Psoas muscle (tissue), 7 donors: ENCODE measurements at regions not wholly inside any gene's neighbourhood (a gene's known extent, or its start where the extent isn't known, plus 50 kb on each side); places are given as distances from the start of the nearest gene placed in this dataset.
A peak's percentile ranks its signal among the peaks of the same experiment; 100 is the strongest.
"Not testable (repeated sequence)": the region's sequence is repeated elsewhere in the genome, so short reads cannot be mapped to it uniquely, and the experiment has no call there.

Experiments
- ATAC-seq, 4 donors: fragments of 200-7000 bp; cut with Tn5 transposase; one replicate each; pipeline ENCODE4 v1.9.1; 2020; ENCODE audit warnings: moderate library complexity in 3 of 4, mild to moderate bottlenecking in 2 of 4
- DNase-seq, 2 donors: peaks; one replicate each; pipeline ENCODE4 v3.0.0-alpha.2; 2020
- H3K27ac ChIP-seq: fragments of 200-600 bp; one replicate; pipeline ENCODE4 v1.8.0; 2022
- H3K27me3 ChIP-seq, 3 donors: fragments of 200-600 bp in 1 of 3; one replicate each; pipeline versions ENCODE4 v1.6.1 to v1.8.0; 2013 to 2022; ENCODE audit warnings: low read length in 2 of 3, mild to moderate bottlenecking in 2 of 3, moderate library complexity in 1 of 3; ENCODE audit not compliant: insufficient read depth in 3 of 3
- H3K36me3 ChIP-seq, 2 donors: fragments of 200-600 bp in 1 of 2; one replicate each; pipeline versions ENCODE4 v1.6.1 to v1.8.0; 2013 to 2022; ENCODE audit warnings: low read depth in 1 of 2, mild to moderate bottlenecking in 1 of 2, moderate library complexity in 1 of 2; ENCODE audit not compliant: insufficient read depth in 1 of 2
- H3K4me1 ChIP-seq: fragments of 200-600 bp; one replicate; pipeline ENCODE4 v1.8.0; 2022
- H3K4me3 ChIP-seq: fragments of 200-600 bp; one replicate; pipeline ENCODE4 v1.8.0; 2022; ENCODE audit warnings: mild to moderate bottlenecking
- H3K9me3 ChIP-seq: fragments of 200-600 bp; one replicate; pipeline ENCODE4 v1.8.0; 2022
- WGBS, 3 donors: extraction: QIAGEN DNeasy Blood & Tissue Kit; methylation state at CpG; one replicate each; pipeline versions ENCODE4 v1.1.6 to v1.1.7; 2013; 5-methylcytosine and 5-hydroxymethylcytosine counted together
- intact Hi-C, 2 donors: fragments of 100-400 bp; cut with DNase I; formaldehyde crosslinking; loops; one replicate each; pipeline versions ENCODE4 v1.11.0 to v1.14.2; 2022
- TF ChIP-seq, protein P1 (sequence below): fragments of 200-600 bp; IDR thresholded peaks from one replicate; pipeline ENCODE4 v1.8.0; 2022; ENCODE audit warnings: antibody characterized with exemption
- donor health status: healthy with polysubstance abuse.
- donor health status: DM: no; HTN: no; CAD: no; lungs with moderate emphysema.
- donor health status: Bipolar disorder and iron deficiency.
- donor health status: healthy.
- donor health status: DM: yes; HTN: yes; CAD: no.
- donor health status: DM: no; HTN: no; CAD: no.
- donor health status: DM: yes; HTN: yes; CAD: no.

- no peaks in the 10 kb centered on the region for H3K4me1 ChIP-seq
- intact Hi-C loops: no loop called here
- no peak overlapping the region for H3K4me3 ChIP-seq
- 82 to 86% (median 83%) methylated on average over 17 of the region's 17 CpGs for WGBS, 3 donors
- ATAC-seq: peak in 1 of 4 donors; percentile 18
- DNase-seq: peak; percentile 18 to 68
- no peak overlapping the region for H3K27ac ChIP-seq
- H3K9me3 ChIP-seq: no peaks in the 10 kb centered on the region
- TF ChIP-seq, protein P1, sequence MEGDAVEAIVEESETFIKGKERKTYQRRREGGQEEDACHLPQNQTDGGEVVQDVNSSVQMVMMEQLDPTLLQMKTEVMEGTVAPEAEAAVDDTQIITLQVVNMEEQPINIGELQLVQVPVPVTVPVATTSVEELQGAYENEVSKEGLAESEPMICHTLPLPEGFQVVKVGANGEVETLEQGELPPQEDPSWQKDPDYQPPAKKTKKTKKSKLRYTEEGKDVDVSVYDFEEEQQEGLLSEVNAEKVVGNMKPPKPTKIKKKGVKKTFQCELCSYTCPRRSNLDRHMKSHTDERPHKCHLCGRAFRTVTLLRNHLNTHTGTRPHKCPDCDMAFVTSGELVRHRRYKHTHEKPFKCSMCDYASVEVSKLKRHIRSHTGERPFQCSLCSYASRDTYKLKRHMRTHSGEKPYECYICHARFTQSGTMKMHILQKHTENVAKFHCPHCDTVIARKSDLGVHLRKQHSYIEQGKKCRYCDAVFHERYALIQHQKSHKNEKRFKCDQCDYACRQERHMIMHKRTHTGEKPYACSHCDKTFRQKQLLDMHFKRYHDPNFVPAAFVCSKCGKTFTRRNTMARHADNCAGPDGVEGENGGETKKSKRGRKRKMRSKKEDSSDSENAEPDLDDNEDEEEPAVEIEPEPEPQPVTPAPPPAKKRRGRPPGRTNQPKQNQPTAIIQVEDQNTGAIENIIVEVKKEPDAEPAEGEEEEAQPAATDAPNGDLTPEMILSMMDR: no peak
- no peaks in the 10 kb centered on the region for H3K27me3 ChIP-seq
- no peaks in the 10 kb centered on the region for H3K36me3 ChIP-seq
Measured at GRCh38 chr15:20357481-20358065, 184.0 kb downstream of the GOLGA6L6 start.

- Histone ChIP-seq H3K9me3 (no peaks in the 10 kb centered on the region), H3K36me3 (no peaks in the 10 kb centered on the region), H3K27me3 (no peaks in the 10 kb centered on the region), H3K4me1 (no peaks in the 10 kb centered on the region), H3K4me3 (no peak overlapping the region), H3K27ac (no peak overlapping the region)
- peak in 3 of 4 donors; percentile 17 to 29 (median 22) for ATAC-seq
- TF ChIP-seq, protein P1: no peak
- WGBS, 3 donors: 76 to 83% (median 79%) methylated on average over 18 of the region's 18 CpGs
- intact Hi-C loops: no loop called here
- DNase-seq: peak; percentile 20 to 57
Measured at GRCh38 chr15:20356911-20357480, 184.6 kb downstream of the GOLGA6L6 start.

DNA sequence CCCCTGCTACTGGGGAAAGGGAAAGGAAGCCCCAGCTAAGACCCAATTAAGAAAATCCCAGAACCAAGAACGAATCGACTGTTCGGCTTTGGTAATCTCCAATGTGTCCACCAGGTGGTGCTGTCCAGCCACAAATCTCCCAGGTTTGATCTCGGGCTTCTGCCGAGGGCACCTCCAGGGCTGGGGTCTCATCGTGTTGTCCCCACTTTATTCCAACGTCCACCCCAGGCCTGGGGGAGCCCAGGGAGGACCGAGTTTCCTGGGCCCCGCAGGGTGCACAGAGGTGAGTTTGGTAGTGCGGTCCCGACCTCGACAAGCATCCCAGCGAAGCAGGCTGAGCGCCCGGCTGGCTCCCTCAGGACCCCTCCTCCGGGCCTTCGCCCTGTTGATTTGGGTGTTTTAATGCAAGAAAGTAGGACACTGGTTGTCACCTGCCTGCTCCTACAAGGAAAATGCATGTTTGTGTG is 185.1 kb downstream of the GOLGA6L6 start:
- DNase-seq (peak; percentile 56 to 71), ATAC-seq (peak; percentile 30 to 69 (median 42))
- Histone ChIP-seq H3K27me3 (no peaks in the 10 kb centered on the region), H3K36me3 (no peaks in the 10 kb centered on the region), H3K9me3 (no peaks in the 10 kb centered on the region), H3K4me3 (no peak overlapping the region), H3K27ac (no peak overlapping the region), H3K4me1 (no peaks in the 10 kb centered on the region)
- intact Hi-C loops: no loop called here
- TF ChIP-seq, protein P1: peak; percentile 71
- WGBS, 3 donors: 55 to 72% (median 60%) methylated on average over 17 of the region's 17 CpGs

- ATAC-seq: no peak
- Histone ChIP-seq H3K36me3 (no peaks in the 10 kb centered on the region), H3K27ac (no peak overlapping the region), H3K27me3 (no peaks in the 10 kb centered on the region), H3K9me3 (no peaks in the 10 kb centered on the region), H3K4me1 (no peaks in the 10 kb centered on the region), H3K4me3 (no peak overlapping the region)
- DNase-seq: peak; percentile 13 to 51
- 74 to 79% (median 75%) methylated on average over 6 of the region's 6 CpGs for WGBS, 3 donors
- TF ChIP-seq, protein P1: no peak
- intact Hi-C loops: loop anchor here in 1 of 2 donors (2.0 kb wide), 1 partner anchor 13 kb away; no protein-coding TSS in a partner anchor
Measured at GRCh38 chr15:20355256-20355868, 186.2 kb downstream of the GOLGA6L6 start.

DNA sequence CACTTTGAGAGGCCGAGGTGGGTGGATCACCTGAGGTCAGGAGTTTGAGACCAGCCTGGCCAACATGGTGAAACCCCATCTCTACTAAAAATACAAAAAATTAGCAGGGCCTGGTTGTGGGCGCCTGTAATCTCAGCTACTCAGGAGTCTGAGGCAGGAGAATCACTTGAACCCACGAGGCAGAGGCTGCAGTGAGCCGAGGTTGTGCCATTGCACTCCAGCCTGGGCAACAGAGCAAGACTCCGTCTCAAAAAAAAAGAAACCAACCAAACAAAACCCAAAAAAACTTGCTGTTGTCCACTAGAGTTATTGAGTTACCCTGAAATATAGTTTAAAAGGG is 186.7 kb downstream of the GOLGA6L6 start:
- WGBS, 3 donors: 54 to 64% (median 61%) methylated on average over 5 of the region's 5 CpGs

More for the DNA sequence above, 186.7 kb downstream of the GOLGA6L6 start:
- H3K4me1 ChIP-seq, H3K36me3 ChIP-seq, H3K4me3 ChIP-seq, H3K9me3 ChIP-seq, H3K27me3 ChIP-seq, ATAC-seq, H3K27ac ChIP-seq, DNase-seq: not testable (repeated sequence)
- intact Hi-C loops: loop anchor here in 1 of 2 donors (2.0 to 5.0 kb wide), 2 partner anchors 14 to 32 kb away; no protein-coding TSS in a partner anchor
